ENCODE measurements at regions not wholly inside any gene's neighbourhood (a gene's known extent, or its start where the extent isn't known, plus 50 kb on each side); places are given as distances from the start of the nearest gene placed in this dataset.

DNA sequence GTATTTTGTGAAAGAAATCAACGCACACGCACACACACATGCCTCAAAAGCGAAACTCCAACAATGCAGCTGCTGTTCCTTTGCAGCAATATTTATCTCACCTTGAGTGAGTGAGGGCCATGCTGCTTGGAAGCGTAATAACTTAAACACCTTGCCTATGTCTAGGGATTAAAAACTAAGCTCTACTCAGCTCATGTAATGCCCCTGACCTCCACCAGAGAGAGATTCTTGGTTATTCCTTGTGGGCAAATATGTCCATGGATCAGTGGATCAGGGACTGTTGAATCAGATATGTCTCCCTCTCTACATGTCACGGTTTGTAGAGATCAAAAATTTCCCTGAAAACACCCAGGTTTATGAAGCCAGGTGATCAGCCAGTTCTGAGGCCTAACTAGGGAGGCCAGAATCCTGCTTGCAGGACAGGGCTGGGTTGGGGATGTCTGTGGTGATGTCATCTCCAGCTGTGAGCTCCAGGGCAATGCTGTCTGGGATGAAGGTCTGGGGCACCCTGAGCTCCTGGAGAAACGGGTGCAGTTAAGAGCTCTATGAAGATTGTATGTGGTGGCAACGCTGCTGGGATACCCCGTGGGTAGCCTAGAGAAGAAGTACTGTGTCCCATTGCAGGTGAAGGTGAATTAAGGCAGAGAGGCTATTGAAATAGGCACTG is 149.4 kb downstream of the KCNJ12 start:
- TF ChIP-seq, protein P1, sequence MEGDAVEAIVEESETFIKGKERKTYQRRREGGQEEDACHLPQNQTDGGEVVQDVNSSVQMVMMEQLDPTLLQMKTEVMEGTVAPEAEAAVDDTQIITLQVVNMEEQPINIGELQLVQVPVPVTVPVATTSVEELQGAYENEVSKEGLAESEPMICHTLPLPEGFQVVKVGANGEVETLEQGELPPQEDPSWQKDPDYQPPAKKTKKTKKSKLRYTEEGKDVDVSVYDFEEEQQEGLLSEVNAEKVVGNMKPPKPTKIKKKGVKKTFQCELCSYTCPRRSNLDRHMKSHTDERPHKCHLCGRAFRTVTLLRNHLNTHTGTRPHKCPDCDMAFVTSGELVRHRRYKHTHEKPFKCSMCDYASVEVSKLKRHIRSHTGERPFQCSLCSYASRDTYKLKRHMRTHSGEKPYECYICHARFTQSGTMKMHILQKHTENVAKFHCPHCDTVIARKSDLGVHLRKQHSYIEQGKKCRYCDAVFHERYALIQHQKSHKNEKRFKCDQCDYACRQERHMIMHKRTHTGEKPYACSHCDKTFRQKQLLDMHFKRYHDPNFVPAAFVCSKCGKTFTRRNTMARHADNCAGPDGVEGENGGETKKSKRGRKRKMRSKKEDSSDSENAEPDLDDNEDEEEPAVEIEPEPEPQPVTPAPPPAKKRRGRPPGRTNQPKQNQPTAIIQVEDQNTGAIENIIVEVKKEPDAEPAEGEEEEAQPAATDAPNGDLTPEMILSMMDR (IDR thresholded peaks at IDR 0.05; ENCODE audit: unreplicated experiment), result no peak
- DNase-seq, result no peak
- BruUV-seq (replicated peaks), result no TSS peak
- CTCF ChIA-PET, result interaction anchor here (0.6 kb wide), 1 partner anchor 12 kb away, joined by 3 read pairs; no protein-coding TSS in a partner anchor
- Mint-ChIP-seq H3K4me3 (ENCODE audit: low read depth, unreplicated experiment) (no peak overlapping the region), H3K27me3 (ENCODE audit: unreplicated experiment) (peaks cover 18% of the 10 kb centered on the region), H3K27ac (ENCODE audit: unreplicated experiment) (no peak overlapping the region), H3K36me3 (ENCODE audit: insufficient read depth, unreplicated experiment) (no peaks in the 10 kb centered on the region), H3K9me3 (ENCODE audit: low read depth, unreplicated experiment) (no peaks in the 10 kb centered on the region), H3K4me1 (ENCODE audit: low read depth, unreplicated experiment) (no peaks in the 10 kb centered on the region)
- intact Hi-C loops (cut with micrococcal nuclease; ENCODE audit: unreplicated experiment), result no loop called here

DNA sequence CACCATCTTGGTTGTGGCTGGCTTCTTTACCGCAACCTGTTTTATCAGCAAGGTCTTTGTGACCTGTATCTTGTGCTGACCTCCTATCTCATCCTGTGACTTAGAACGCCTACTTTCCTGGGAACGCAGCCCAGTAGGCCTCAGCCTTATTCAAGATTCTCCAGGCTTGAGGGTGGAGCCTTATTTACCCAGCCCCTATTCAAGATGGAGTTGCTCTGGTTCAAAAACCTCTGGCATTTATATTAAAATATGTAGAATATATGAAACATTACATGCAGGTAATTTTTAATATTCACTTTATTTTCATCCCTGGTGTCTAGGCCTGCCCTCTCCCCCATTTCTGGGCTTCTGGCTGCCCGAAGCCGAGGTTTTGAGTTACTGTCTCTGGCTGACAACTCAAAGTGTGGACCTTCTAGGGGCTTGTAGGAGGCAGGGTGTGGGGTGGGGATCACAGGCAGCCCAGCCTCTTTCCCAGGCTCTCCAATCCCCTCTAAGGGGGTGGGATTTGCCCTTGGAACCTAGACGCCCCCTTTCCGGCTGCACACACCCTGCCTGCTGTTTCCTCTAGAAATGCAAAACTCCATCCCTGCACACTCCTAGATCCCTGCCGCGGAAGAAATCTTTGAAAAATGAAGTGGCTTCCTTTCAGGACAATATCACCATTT is 152.0 kb downstream of the KCNJ12 start:
- no peak for DNase-seq
- no peaks in the 10 kb centered on the region for H3K27me3 Mint-ChIP-seq (ENCODE audit: unreplicated experiment)
- H3K27ac Mint-ChIP-seq (ENCODE audit: unreplicated experiment), result no peak overlapping the region
- TF ChIP-seq, protein P1 (IDR thresholded peaks at IDR 0.05; ENCODE audit: unreplicated experiment), result no peak
- no peaks in the 10 kb centered on the region for H3K36me3 Mint-ChIP-seq (ENCODE audit: insufficient read depth, unreplicated experiment)
- CTCF ChIA-PET, result no interaction called here
- H3K4me3 Mint-ChIP-seq (ENCODE audit: low read depth, unreplicated experiment), result no peak overlapping the region
- no peaks in the 10 kb centered on the region for H3K4me1 Mint-ChIP-seq (ENCODE audit: low read depth, unreplicated experiment)
- intact Hi-C loops (cut with micrococcal nuclease; ENCODE audit: unreplicated experiment), result no loop called here
- no peaks in the 10 kb centered on the region for H3K9me3 Mint-ChIP-seq (ENCODE audit: low read depth, unreplicated experiment)
- BruUV-seq (replicated peaks), result no TSS peak

DNA sequence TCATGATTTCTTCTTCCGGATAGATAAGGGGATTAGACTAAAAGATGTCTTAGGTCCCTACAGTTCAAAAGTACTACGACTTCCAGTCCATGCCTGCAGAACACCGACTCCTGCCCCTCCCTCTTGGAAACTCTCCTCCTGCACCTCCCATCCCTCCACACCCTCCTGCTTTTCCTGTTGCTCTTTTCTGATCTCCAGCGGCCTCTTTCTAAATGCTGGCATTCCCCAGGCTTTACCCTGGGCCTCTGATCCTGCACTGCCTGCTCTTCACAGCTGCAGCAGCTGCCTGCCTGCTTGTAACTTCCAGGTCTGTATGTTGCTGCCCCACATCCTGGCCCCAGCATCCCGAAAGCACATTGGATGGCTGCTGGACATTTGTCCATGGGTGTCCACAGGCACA is 154.2 kb downstream of the KCNJ12 start:
- CTCF ChIA-PET, result no interaction called here
- Mint-ChIP-seq H3K4me3 (ENCODE audit: low read depth, unreplicated experiment) (no peak overlapping the region), H3K27ac (ENCODE audit: unreplicated experiment) (no peak overlapping the region), H3K27me3 (ENCODE audit: unreplicated experiment) (no peaks in the 10 kb centered on the region), H3K4me1 (ENCODE audit: low read depth, unreplicated experiment) (no peaks in the 10 kb centered on the region), H3K36me3 (ENCODE audit: insufficient read depth, unreplicated experiment) (no peaks in the 10 kb centered on the region), H3K9me3 (ENCODE audit: low read depth, unreplicated experiment) (no peaks in the 10 kb centered on the region)
- no peak for DNase-seq
- BruUV-seq (replicated peaks), result no TSS peak
- TF ChIP-seq, protein P1 (IDR thresholded peaks at IDR 0.05; ENCODE audit: unreplicated experiment), result no peak
- intact Hi-C loops (cut with micrococcal nuclease; ENCODE audit: unreplicated experiment), result no loop called here

DNA sequence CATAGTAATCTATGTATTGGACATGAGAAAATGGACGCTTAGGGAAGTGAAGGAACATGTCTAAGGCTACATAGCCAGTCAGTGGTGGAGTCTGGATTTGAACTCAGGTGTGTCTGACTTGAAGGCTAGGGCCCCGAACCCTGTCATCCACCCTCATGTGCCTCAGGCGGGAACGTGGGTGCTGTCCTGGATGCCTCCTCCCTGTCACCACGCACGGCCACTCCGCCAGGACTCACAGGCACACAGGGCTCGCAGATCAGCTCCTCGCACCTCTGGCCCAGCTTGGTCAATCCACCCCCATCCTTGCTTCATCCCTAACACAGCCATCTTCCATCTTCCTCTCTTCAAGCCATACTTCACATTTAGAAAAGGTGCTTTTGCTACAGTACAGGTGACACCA is 154.7 kb downstream of the KCNJ12 start:
- H3K9me3 Mint-ChIP-seq (ENCODE audit: low read depth, unreplicated experiment), result no peaks in the 10 kb centered on the region
- no peaks in the 10 kb centered on the region for H3K4me1 Mint-ChIP-seq (ENCODE audit: low read depth, unreplicated experiment)
- TF ChIP-seq, protein P1 (IDR thresholded peaks at IDR 0.05; ENCODE audit: unreplicated experiment), result no peak
- no TSS peak for BruUV-seq (replicated peaks)
- H3K4me3 Mint-ChIP-seq (ENCODE audit: low read depth, unreplicated experiment), result no peak overlapping the region
- intact Hi-C loops (cut with micrococcal nuclease; ENCODE audit: unreplicated experiment), result no loop called here
- no peak for DNase-seq
- no peaks in the 10 kb centered on the region for H3K36me3 Mint-ChIP-seq (ENCODE audit: insufficient read depth, unreplicated experiment)
- CTCF ChIA-PET, result no interaction called here
- no peak overlapping the region for H3K27ac Mint-ChIP-seq (ENCODE audit: unreplicated experiment)
- no peaks in the 10 kb centered on the region for H3K27me3 Mint-ChIP-seq (ENCODE audit: unreplicated experiment)
